ENCODE measurements at regions not wholly inside any gene's neighbourhood (a gene's known extent, or its start where the extent isn't known, plus 50 kb on each side); places are given as distances from the start of the nearest gene placed in this dataset.

DNA sequence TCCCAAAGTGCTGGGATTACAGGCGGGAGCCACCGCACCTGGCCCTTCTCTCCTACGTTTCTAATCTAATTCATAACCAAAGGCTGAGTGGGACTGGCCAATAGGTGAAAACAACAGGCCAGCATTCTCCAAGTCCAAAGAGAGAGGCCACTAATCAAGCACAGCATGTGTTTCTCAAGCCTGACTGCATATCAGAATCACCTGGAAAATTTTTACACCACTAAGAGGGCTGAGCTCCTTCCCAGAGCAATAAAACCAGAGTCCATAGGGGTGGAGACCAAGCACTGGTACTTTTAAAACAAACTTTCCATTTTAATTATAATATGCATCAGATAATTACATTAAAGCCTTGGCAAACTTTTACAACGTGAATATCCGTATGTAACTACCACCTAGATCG is 254.4 kb downstream of the OPA1 start:
- no peaks in the 10 kb centered on the region for H3K27me3 ChIP-seq
- no peak for TF ChIP-seq CTCF (IDR thresholded peaks at IDR 0.05)
- TF ChIP-seq POLR2A (IDR thresholded peaks at IDR 0.05), result no peak
- TF ChIP-seq POLR2AphosphoS5 (IDR thresholded peaks at IDR 0.05), result no peak
- TF ChIP-seq EP300 (IDR thresholded peaks at IDR 0.05), result no peak
- H3K4me1 ChIP-seq, result peaks cover 29% of the 10 kb centered on the region
- H3K9me3 ChIP-seq, result no peaks in the 10 kb centered on the region
- no peak for DNase-seq (ENCODE audit: low spot score in 2 of 2)
- no peak overlapping the region for H3K27ac ChIP-seq
- no peaks in the 10 kb centered on the region for H3K36me3 ChIP-seq
- 97% methylated on average over 6 of the region's 6 CpGs for whole genome bisulfite sequencing
- no peak overlapping the region for H3K4me3 ChIP-seq

- no peaks in the 10 kb centered on the region for H3K9me3 ChIP-seq
- H3K4me3 ChIP-seq, result no peak overlapping the region
- H3K36me3 ChIP-seq, result no peaks in the 10 kb centered on the region
- no peak overlapping the region for H3K27ac ChIP-seq
- TF ChIP-seq CTCF (IDR thresholded peaks at IDR 0.05) (no peak), POLR2A (IDR thresholded peaks at IDR 0.05) (no peak), EP300 (IDR thresholded peaks at IDR 0.05) (no peak), POLR2AphosphoS5 (IDR thresholded peaks at IDR 0.05) (no peak)
- H3K4me1 ChIP-seq, result peaks cover 27% of the 10 kb centered on the region
- no peaks in the 10 kb centered on the region for H3K27me3 ChIP-seq
- DNase-seq (ENCODE audit: low spot score in 2 of 2), result no peak
- 94% methylated on average over 2 of the region's 2 CpGs for WGBS
These were observed 255.5 kb downstream of the OPA1 start for GRCh38 chr3:193848547-193848946.

- H3K27me3 ChIP-seq, result no peaks in the 10 kb centered on the region
- H3K4me3 ChIP-seq, result no peak overlapping the region
- H3K4me1 ChIP-seq, result peaks cover 19% of the 10 kb centered on the region
- no peak for TF ChIP-seq POLR2AphosphoS5 (IDR thresholded peaks at IDR 0.05)
- no peak for TF ChIP-seq EP300 (IDR thresholded peaks at IDR 0.05)
- TF ChIP-seq CTCF (IDR thresholded peaks at IDR 0.05), result no peak
- no peak for TF ChIP-seq POLR2A (IDR thresholded peaks at IDR 0.05)
- WGBS, result 96% methylated on average over 5 of the region's 5 CpGs
- H3K9me3 ChIP-seq, result no peaks in the 10 kb centered on the region
- no peak for DNase-seq (ENCODE audit: low spot score in 2 of 2)
- no peak overlapping the region for H3K27ac ChIP-seq
- no peaks in the 10 kb centered on the region for H3K36me3 ChIP-seq
These were observed 257.1 kb downstream of the OPA1 start for GRCh38 chr3:193850084-193850619.

- 37% methylated on average over 3 of the region's 3 CpGs for WGBS
- no peak for DNase-seq (ENCODE audit: low spot score in 2 of 2)
These were observed 258.4 kb downstream of the OPA1 start for GRCh38 chr3:193851428-193851847.

More at GRCh38 chr3:193851428-193851847, 258.4 kb downstream of the OPA1 start:
- Histone ChIP-seq H3K4me1 (peaks cover 19% of the 10 kb centered on the region), H3K36me3 (no peaks in the 10 kb centered on the region), H3K4me3 (no peak overlapping the region), H3K9me3 (no peaks in the 10 kb centered on the region), H3K27ac (peak overlapping the region; percentile 25), H3K27me3 (no peaks in the 10 kb centered on the region)
- TF ChIP-seq POLR2A (IDR thresholded peaks at IDR 0.05), result no peak
- TF ChIP-seq CTCF (IDR thresholded peaks at IDR 0.05), result no peak
- no peak for TF ChIP-seq POLR2AphosphoS5 (IDR thresholded peaks at IDR 0.05)
- TF ChIP-seq EP300 (IDR thresholded peaks at IDR 0.05), result no peak

Measured in suprapubic skin (tissue), 4 donors.